GM21737 (cell line): ENCODE measurements at regions not wholly inside any gene's neighbourhood (a gene's known extent, or its start where the extent isn't known, plus 50 kb on each side); places are given as distances from the start of the nearest gene placed in this dataset.
"Not testable (repeated sequence)": the region's sequence is repeated elsewhere in the genome, so short reads cannot be mapped to it uniquely, and the experiment has no call there.

Experiments
- ATAC-seq: cut with Tn5 transposase; IDR thresholded peaks from one replicate; pipeline ENCODE4 v1.9.1; 2021; ENCODE audit warnings: mild to moderate bottlenecking, moderate library complexity; ENCODE audit not compliant: unreplicated experiment

GRCh38 chr4:96389770-96390169 is 549.9 kb downstream of the PDHA2 start:
- ATAC-seq: no peak

DNA sequence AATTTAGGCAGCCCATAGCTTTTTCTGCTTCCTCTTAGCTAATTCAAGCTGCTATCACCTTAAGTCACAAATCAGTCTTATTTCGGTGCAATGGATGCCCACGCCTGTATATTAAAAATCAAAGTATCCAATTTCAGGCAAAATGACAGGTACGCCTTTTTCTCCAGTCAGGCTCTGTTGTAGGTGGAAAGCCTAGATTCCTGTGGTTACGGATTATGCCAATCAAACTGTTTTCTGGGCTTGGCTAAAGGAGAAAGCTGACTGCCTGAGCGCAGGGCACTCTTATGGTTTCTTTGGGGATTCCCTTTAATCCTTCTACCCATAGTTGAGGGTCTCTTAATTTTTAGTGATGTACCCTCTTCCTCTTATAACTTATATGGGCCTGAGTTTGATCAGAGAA is 550.5 kb downstream of the PDHA2 start:
- no peak for ATAC-seq

GRCh38 chr4:96395747-96396146 is 555.9 kb downstream of the PDHA2 start:
- no peak for ATAC-seq

DNA sequence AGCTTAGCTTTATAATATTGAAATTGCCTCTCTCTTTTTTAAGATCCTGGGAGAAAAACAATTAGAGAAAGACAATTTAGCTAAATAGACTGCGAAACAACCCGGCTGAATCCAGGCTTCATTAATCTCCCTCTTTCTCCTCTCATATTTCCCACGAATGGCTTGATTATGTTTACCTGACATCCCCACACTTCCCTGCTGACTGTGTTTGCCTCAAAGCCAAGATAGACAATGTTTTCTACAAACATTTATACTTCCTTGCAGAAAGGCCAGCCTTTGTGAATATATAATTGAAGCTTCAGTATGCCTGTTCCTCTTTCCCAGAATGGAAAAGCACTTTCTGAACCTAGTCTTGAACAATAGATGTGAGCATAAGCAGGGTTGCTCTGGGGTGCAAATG is 566.8 kb downstream of the PDHA2 start:
- ATAC-seq: no peak

GRCh38 chr4:96407225-96407624 is 567.3 kb downstream of the PDHA2 start:
- ATAC-seq: no peak

- ATAC-seq: no peak
Observed at GRCh38 chr4:96407738-96408463, 568.0 kb downstream of the PDHA2 start.

DNA sequence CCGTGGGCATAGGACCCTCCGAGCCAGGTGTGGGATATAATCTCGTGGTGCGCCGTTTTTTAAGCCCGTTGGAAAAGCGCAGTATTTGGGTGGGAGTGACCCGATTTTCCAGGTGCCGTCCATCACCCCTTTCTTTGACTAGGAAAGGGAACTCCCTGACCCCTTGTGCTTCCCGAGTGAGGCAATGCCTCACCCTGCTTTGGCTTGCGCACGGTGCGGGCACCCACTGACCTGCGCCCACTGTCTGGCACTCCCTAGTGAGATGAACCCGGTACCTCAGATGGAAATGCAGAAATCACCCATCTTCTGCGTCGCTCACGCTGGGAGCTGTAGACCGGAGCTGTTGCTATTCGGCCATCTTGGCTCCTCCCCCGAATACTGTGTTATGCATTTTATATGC is 575.0 kb downstream of the PDHA2 start:
- not testable (repeated sequence) for ATAC-seq

DNA sequence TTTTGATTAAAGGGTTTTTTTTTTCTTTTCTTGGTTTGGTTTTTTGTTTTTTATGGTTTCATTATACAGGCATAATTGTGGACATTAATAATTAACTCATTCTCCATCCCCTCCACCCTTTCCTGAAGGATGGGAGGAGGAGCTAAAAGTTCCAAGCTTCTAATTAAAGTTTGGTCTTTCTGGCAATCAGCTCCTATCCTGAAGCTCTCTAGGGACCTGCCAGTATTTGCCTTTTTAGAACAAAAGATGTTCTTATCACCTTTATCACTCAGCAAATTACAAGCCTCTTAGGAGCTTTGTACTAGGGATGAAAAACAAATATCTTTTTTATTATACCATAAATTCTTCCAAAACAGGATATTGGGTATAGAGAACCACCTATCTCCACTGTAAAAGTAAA is 589.8 kb downstream of the PDHA2 start:
- ATAC-seq: no peak

- no peak for ATAC-seq
Observed at GRCh38 chr4:96431094-96431493, 591.2 kb downstream of the PDHA2 start.

- no peak for ATAC-seq
Observed at GRCh38 chr4:96448315-96448872, 608.5 kb downstream of the PDHA2 start.

DNA sequence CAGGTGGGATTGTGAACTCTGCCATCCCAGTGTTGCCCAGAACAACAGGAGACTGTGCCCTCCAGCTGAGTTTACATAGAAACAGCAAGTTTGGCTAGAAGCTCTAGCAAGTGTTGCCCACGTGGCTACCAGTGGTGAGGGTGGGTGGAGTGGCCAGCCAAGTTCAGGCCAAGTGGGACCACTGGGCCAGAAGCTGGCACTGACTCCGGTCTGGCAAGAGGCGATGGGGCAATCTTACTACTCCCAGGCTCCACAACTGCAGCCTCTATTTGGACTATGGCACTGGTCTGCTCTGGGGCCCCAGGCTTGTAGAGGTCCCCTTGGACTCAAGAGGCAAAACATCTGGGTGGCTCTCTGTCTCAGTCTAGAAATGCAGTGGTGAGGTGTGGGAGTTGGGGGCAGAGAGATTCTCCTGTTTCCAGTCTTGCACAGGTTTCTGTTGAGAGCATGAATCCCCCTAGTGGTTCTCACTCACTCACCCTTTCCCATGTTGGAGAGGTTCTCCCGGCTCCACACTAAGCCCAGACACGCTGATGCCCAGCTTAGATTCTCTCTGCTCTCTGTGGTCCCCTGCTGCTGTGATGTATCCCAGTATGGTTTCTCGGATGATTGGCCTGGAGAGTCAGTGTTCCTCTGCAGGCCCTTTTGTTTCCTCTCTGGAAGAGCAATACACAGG is 615.3 kb downstream of the PDHA2 start:
- ATAC-seq: no peak

- ATAC-seq: not testable (repeated sequence)
Observed at GRCh38 chr4:96458031-96458430, 618.1 kb downstream of the PDHA2 start.

GRCh38 chr4:96459105-96459504 is 619.2 kb downstream of the PDHA2 start:
- no peak for ATAC-seq

DNA sequence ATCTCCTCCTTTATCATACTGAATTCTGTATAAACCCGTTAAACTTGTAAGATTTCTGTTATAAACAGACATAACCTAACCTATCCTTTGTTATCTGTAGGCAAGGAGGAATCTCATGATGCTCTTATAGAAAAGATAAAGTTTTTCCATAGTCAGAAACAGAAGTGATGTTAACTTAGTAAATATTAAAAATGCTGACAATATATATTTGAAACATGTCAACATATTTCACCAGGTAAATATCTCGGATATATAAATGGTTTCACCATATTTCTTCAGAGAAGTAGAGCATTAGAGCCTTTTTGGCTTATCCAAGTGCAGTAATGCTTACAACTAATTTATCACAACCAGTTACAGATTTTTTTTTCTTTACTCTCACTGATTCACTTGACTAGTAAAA is 625.9 kb downstream of the PDHA2 start:
- ATAC-seq: no peak

DNA sequence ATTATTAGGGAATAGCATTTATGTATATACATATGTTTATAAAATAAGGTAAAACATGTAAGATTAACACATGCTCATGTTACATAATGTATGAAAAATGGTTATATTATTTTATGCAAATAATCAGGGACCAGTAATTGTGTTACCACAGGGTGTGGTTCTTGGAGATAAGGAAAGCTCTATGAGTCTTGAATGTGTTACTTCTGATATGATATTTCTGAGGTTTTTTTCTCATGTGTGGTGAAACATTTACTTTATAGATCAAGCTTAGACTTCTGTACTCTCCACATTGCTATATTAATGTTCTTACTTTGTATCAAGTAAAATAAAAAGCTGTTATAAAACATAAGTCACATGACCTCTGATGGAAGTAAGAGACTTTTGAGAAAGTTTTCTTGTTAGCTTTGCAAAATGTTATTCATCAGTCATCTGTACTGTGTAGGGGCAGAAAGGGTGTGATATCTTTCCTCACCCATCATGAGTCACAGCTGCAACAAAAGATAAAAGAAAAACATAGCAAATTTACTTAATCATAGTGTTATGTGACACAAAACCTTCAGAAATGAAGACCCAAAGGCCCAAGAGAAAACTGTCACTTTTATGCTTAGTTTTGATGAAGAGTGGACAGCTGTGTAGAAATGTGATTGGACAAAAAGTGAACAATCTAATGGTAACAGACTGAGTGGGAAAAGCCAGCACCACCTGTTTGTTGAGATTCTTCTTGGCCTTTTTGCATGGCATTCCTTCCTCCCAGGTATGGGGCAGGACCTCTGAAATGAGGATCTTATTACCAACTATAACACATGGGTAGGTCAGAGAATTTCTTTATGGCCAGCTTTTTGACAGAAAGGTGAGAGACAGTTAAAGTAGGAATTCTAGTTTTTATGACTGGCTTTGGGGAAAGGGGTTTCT is 632.3 kb downstream of the PDHA2 start:
- no peak for ATAC-seq

DNA sequence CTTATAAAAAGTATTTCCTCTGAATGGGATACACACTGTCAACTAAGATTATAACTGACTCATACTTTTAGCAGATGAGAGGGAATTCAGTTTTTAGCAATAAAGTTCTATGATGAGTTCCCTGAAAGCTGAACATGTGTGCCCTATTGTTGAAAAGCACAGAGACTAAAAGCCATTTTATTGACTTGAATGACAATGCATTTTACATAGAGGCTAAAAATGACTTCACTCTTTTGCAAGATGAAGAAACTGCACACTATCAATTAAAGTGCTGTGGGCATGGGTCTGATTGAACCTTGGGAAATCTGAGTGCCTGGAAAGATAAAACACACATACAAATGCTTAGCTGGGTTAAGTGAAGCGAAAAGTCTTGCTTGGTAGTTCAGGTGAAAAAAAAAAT is 633.4 kb downstream of the PDHA2 start:
- ATAC-seq: no peak

DNA sequence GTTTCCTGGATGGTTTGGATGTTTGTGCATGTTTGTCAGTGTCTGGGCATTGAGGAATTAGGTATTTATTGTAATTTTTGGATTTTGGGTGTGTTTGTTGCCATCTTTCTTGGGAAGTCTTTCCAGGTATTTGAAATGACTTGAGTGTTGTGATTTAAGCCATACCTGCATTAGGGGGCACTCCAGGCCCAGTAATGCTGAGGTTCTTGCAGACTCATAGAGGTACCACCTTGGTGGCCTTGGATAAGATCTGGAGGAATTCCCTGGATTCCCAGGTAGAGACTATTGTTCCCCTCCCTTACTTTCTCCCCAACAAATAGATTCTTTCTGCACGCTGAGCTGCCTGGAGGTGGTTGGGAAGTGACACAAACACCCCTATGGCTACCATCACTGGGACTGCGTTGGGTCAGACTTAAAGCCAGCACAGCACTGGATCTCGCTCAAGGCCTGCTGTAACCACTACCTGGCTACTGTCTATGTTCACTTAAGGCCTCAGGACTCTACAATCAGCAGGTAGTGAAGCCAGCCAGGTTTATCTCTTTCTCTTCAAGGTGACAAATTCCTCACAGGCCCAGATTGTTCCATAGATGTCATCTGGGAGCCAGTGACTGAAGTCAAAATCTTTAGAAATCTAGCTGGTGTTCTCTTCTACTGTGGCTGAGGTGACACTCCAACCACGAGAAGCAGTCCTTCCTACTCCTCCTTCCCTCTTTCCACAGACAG is 643.6 kb downstream of the PDHA2 start:
- ATAC-seq: no peak

DNA sequence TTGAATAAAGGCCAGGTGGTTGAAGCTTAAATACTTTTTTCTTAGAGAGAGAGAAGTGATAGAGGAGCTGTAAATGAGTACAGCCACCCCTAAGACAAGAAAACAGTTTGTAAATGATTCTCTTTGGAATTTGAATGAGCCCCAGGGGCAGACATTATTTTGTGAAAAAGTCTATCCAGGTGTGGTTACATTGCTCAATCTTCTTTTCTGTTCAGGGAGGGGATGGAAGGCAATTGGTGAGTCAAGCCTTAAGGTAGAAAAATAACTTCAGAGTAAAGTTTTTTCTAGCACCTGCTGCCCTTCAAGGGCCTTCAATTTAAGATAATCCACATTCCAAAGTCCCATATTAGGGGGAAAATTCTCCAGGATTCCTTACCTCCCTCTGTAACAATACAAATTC is 646.7 kb downstream of the PDHA2 start:
- ATAC-seq: no peak

GRCh38 chr4:96497621-96498020 is 657.7 kb downstream of the PDHA2 start:
- no peak for ATAC-seq

GRCh38 chr4:96504386-96504785 is 664.5 kb downstream of the PDHA2 start:
- ATAC-seq: no peak
